Left lung (tissue), 4 donors: ENCODE measurements at regions not wholly inside any gene's neighbourhood (a gene's known extent, or its start where the extent isn't known, plus 50 kb on each side); places are given as distances from the start of the nearest gene placed in this dataset.

ENCODE experiments used
- ATAC-seq: fragments of 200-7000 bp; cut with Tn5 transposase; one replicate; pipeline ENCODE4 v1.9.1; 2020; ENCODE audit warnings: moderate library complexity
- DNase-seq, 4 donors: peaks; one replicate each; pipeline ENCODE4 v3.0.0-alpha.2; 2013 to 2020
- H3K27ac ChIP-seq, 2 donors: fragments of 200-600 bp; sonication (generic) in 1 of 2; one replicate each; pipeline versions ENCODE4 v1.5.0 to v1.8.0; 2020 to 2021
- H3K27me3 ChIP-seq, 2 donors: fragments of 200-600 bp; sonication (generic) in 1 of 2; one replicate each; pipeline versions ENCODE4 v1.5.0 to v1.8.0; 2020 to 2021
- H3K36me3 ChIP-seq, 2 donors: fragments of 200-600 bp; sonication (generic) in 1 of 2; one replicate each; pipeline versions ENCODE4 v1.5.0 to v1.8.0; 2020 to 2021
- H3K4me1 ChIP-seq, 2 donors: fragments of 200-600 bp; one replicate each; pipeline ENCODE4 v1.8.0; 2021
- H3K4me3 ChIP-seq, 2 donors: fragments of 200-600 bp; sonication (generic) in 1 of 2; one replicate each; pipeline versions ENCODE4 v1.5.0 to v1.8.0; 2020 to 2021; ENCODE audit warnings: mild to moderate bottlenecking in 1 of 2
- H3K9me3 ChIP-seq, 2 donors: fragments of 200-600 bp; sonication (generic) in 1 of 2; one replicate each; pipeline versions ENCODE4 v1.5.0 to v1.8.0; 2020 to 2021
- intact Hi-C, 2 donors: fragments of 100-400 bp; cut with DNase I; formaldehyde crosslinking; loops; one replicate each; pipeline versions ENCODE4 v1.11.2 to v1.14.2; 2022
- TF ChIP-seq, protein P1 (sequence below), 2 donors: fragments of 200-600 bp; sonication (generic) in 1 of 2; IDR thresholded peaks; one replicate each; pipeline versions ENCODE4 v1.5.0 to v1.8.0; 2021; ENCODE audit warnings: antibody characterized with exemption in 2 of 2
- donor health status: DM: no; HTN: yes; CAD: no.
- donor health status: DM: no; HTN: no; CAD: no.

DNA sequence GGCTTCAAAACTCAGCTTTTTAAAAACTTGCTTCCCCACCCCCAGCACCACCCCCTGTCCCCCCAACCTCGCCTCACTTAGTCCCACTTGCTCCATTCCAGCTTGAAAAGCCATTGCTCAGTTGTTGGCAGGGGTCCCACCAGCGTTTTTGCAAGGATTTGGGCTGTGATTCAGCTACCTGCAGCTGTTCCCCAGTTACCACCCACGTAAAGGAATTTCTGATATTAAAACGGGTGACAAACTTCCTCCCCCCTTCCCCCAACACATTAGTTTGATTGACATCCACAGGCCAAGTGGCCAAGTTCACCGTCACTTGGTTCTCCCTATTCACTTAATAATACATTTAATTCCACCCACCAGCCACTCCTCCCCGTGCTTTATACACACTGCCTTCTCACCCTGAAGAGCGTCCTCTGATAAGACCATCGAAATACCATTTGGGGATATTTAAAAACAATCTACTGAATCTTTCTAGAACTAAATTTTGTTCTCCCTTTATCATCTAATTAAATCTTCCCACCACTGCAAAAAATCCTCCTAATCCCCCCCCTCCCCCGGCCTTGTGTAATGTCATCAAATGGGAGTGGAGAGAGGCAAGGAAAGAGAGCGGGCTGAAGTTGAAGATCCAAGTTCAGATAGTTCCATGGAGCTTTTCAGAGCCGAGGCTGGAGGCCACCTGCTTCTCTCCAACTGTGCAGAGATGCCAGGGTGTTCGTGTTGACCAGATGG is 55.1 kb downstream of the SOX9 start:
- Histone ChIP-seq H3K9me3 (no peaks in the 10 kb centered on the region), H3K4me3 (no peak overlapping the region), H3K36me3 (no peaks in the 10 kb centered on the region), H3K27ac (no peak overlapping the region), H3K27me3 (peaks cover 0 to 5% of the 10 kb centered on the region in 2 donors), H3K4me1 (no peaks in the 10 kb centered on the region)
- TF ChIP-seq, protein P1, sequence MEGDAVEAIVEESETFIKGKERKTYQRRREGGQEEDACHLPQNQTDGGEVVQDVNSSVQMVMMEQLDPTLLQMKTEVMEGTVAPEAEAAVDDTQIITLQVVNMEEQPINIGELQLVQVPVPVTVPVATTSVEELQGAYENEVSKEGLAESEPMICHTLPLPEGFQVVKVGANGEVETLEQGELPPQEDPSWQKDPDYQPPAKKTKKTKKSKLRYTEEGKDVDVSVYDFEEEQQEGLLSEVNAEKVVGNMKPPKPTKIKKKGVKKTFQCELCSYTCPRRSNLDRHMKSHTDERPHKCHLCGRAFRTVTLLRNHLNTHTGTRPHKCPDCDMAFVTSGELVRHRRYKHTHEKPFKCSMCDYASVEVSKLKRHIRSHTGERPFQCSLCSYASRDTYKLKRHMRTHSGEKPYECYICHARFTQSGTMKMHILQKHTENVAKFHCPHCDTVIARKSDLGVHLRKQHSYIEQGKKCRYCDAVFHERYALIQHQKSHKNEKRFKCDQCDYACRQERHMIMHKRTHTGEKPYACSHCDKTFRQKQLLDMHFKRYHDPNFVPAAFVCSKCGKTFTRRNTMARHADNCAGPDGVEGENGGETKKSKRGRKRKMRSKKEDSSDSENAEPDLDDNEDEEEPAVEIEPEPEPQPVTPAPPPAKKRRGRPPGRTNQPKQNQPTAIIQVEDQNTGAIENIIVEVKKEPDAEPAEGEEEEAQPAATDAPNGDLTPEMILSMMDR (IDR thresholded peaks at IDR 0.05) = no peak
- ATAC-seq = no peak
- DNase-seq = no peak
- intact Hi-C loops = no loop called here

DNA sequence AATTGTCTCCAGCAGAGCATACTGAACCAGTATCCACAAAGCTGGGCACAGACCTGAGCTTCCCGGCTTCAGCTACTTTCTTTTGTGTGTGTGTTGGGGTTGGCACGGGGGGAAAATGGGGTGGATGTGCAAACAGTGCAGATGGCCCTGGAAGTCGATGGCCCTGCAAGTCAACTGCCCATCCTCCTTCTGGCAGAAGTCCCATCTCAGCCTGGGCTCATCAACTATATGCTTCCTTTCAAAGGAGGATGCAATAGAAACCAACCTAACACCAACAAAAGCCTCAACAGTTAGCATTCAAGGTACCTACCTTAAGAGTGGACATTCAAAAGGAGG is 55.7 kb downstream of the SOX9 start:
- Histone ChIP-seq H3K9me3 (no peaks in the 10 kb centered on the region), H3K36me3 (no peaks in the 10 kb centered on the region), H3K4me3 (no peak overlapping the region), H3K27ac (no peak overlapping the region), H3K4me1 (no peaks in the 10 kb centered on the region), H3K27me3 (peaks cover 0 to 5% of the 10 kb centered on the region in 2 donors)
- ATAC-seq (no peak), DNase-seq (no peak)
- TF ChIP-seq, protein P1 (IDR thresholded peaks at IDR 0.05) = no peak
- intact Hi-C loops = no loop called here

DNA sequence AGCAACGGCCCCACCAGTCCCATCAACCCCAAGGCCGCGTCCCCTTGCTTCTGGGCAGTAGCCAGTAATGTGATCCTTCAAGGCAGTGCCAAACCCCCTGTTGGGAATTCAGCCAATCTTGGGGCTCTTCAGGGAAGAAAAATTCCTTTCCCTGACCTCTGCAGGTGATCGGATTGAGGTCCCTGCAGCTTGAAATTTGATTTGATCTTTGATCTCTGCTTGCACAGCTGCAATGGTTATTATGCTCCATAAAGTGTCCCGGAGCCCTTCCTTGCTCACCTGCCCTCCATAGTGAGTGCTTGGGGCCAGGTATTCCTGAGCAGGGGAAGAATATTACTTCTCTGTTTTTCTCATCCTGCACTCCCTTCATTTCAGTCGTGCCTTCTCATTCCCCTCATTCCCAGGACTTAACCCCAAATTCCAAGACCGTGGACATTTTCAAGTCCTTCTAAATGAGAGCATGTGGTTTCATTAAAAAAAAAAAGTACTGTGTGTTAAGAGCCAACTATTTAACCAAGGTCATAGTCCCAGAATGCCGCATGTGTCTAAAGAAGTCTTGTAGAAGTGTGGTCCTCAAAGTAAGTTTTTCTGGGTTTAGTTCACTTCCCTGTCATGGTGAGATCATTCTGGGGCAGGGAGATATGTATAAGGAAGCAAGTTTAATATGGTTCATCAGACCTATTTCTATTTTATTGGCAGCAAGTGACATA is 56.3 kb downstream of the SOX9 start:
- H3K4me1 ChIP-seq = no peaks in the 10 kb centered on the region
- no peaks in the 10 kb centered on the region for H3K36me3 ChIP-seq
- peaks cover 0 to 5% of the 10 kb centered on the region in 2 donors for H3K27me3 ChIP-seq
- DNase-seq = no peak
- no peak overlapping the region for H3K27ac ChIP-seq
- no peak overlapping the region for H3K4me3 ChIP-seq
- intact Hi-C loops = no loop called here
- TF ChIP-seq, protein P1 (IDR thresholded peaks at IDR 0.05) = no peak
- ATAC-seq = no peak
- no peaks in the 10 kb centered on the region for H3K9me3 ChIP-seq

DNA sequence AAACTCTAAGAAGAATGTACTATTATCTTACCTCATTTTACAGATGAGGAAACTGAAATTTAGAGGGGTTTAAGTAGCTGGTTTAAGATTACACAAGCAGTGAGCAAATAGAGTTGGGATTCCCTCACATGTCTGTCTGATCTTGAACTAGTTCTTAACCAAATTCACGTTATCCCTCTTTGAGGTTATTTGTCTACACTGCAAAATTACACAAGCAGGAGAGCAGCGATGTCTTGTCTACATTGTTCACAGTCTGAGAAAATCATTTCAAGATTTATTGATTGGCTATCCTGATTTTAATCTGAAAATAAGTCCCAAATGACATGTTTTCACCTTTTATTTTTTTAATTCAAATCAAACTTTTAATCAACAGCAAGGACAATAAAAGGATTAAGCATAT is 56.9 kb downstream of the SOX9 start:
- Histone ChIP-seq H3K27me3 (peaks cover 0 to 5% of the 10 kb centered on the region in 2 donors), H3K4me1 (no peaks in the 10 kb centered on the region), H3K27ac (no peak overlapping the region), H3K36me3 (no peaks in the 10 kb centered on the region), H3K4me3 (no peak overlapping the region), H3K9me3 (no peaks in the 10 kb centered on the region)
- TF ChIP-seq, protein P1 (IDR thresholded peaks at IDR 0.05) = no peak
- DNase-seq = no peak
- intact Hi-C loops = no loop called here
- ATAC-seq = no peak

- Histone ChIP-seq H3K4me1 (no peaks in the 10 kb centered on the region), H3K9me3 (no peaks in the 10 kb centered on the region), H3K27me3 (no peaks in the 10 kb centered on the region), H3K4me3 (no peak overlapping the region), H3K27ac (no peak overlapping the region), H3K36me3 (no peaks in the 10 kb centered on the region)
- DNase-seq = no peak
- intact Hi-C loops = no loop called here
- TF ChIP-seq, protein P1 (IDR thresholded peaks at IDR 0.05) = no peak
- no peak for ATAC-seq
These were observed 61.6 kb downstream of the SOX9 start for GRCh38 chr17:72182371-72182873.
